ENCODE measurements at regions not wholly inside any gene's neighbourhood (a gene's known extent, or its start where the extent isn't known, plus 50 kb on each side); places are given as distances from the start of the nearest gene placed in this dataset.

GRCh38 chr1:221881805-221882581 lies 140.1 kb upstream of the DUSP10 start:
- TF ChIP-seq CTCF (IDR thresholded peaks at IDR 0.05 in 8 of 11, conservative IDR thresholded peaks at IDR 0.05 in 3 of 11): no peak
- TF ChIP-seq POLR2A (IDR thresholded peaks at IDR 0.05): no peak
- no peak for TF ChIP-seq POLR2AphosphoS5 (IDR thresholded peaks at IDR 0.05)
- H3K27ac ChIP-seq: no peak overlapping the region
- intact Hi-C loops (cut with DNase I; ENCODE audit: low total_unique reads): no loop called here
- no peaks in the 10 kb centered on the region for H3K9me3 ChIP-seq
- no peak overlapping the region for H3K4me3 ChIP-seq
- no peaks in the 10 kb centered on the region for H3K4me1 ChIP-seq
- WGBS, 5 donors: 64 to 85% (median 84%) methylated on average over 5 of the region's 5 CpGs
- no peak for DNase-seq
- H3K36me3 ChIP-seq: no peaks in the 10 kb centered on the region
- H3K27me3 ChIP-seq (replicated peaks in 1 of 7): no peaks in the 10 kb centered on the region

DNA sequence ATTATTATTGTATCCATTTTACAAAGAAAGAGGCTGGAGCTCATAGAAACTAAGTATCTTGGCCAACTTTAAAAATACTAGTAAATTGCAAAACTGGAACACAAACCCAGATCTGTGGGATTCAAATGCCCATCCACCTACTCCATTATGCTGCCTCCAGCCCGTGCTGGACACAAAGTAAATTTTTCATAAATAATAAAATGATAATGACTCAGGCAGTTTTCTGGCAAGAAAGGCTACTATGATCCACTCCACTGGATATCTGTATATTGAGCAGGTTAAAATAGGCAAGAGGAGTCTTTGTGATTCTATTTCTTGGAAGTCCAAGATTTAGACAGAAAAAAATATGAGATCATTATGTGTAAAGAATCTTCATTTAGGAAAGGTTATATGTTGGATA lies 138.3 kb upstream of the DUSP10 start:
- H3K27me3 ChIP-seq (replicated peaks in 1 of 7): no peaks in the 10 kb centered on the region
- intact Hi-C loops (cut with DNase I; ENCODE audit: low total_unique reads): no loop called here
- H3K36me3 ChIP-seq: no peaks in the 10 kb centered on the region
- 61 to 93% (median 75%) methylated on average over 1 of the region's 1 CpG for WGBS, 5 donors
- no peaks in the 10 kb centered on the region for H3K9me3 ChIP-seq
- no peak overlapping the region for H3K4me3 ChIP-seq
- H3K27ac ChIP-seq: no peak overlapping the region
- no peaks in the 10 kb centered on the region for H3K4me1 ChIP-seq
- TF ChIP-seq CTCF (IDR thresholded peaks at IDR 0.05 in 8 of 11, conservative IDR thresholded peaks at IDR 0.05 in 3 of 11): no peak
- TF ChIP-seq POLR2A (IDR thresholded peaks at IDR 0.05): no peak
- no peak for DNase-seq

DNA sequence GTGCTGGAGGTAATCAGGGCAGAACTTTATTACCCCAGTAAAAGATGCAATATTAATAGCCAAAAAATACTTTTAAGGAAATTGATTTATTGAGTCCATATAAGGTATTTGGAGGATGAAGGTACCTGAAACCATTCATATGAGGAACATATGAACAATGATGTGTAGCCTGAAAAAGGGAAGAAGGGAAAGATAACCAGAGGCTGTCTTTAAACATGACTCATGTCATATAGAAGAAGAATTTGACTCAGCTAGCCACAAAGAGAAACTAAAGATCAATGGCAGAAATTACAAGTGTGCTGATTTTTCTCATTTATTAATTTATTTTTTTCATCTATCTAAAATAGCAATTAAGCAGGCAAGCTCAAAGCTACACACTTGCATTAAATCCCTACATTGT lies 136.2 kb upstream of the DUSP10 start:
- Histone ChIP-seq H3K27ac (no peak overlapping the region), H3K4me3 (no peak overlapping the region), H3K27me3 (replicated peaks in 1 of 7) (no peaks in the 10 kb centered on the region), H3K9me3 (no peaks in the 10 kb centered on the region), H3K4me1 (no peaks in the 10 kb centered on the region), H3K36me3 (no peaks in the 10 kb centered on the region)
- intact Hi-C loops (cut with DNase I; ENCODE audit: low total_unique reads): no loop called here
- TF ChIP-seq POLR2AphosphoS5 (IDR thresholded peaks at IDR 0.05): no peak
- no peak for TF ChIP-seq POLR2A (IDR thresholded peaks at IDR 0.05)
- TF ChIP-seq CTCF (IDR thresholded peaks at IDR 0.05 in 8 of 11, conservative IDR thresholded peaks at IDR 0.05 in 3 of 11): no peak
- DNase-seq: no peak

GRCh38 chr1:221877311-221877710 lies 135.4 kb upstream of the DUSP10 start:
- TF ChIP-seq POLR2A (IDR thresholded peaks at IDR 0.05) (no peak), CTCF (IDR thresholded peaks at IDR 0.05 in 8 of 11, conservative IDR thresholded peaks at IDR 0.05 in 3 of 11) (no peak), POLR2AphosphoS5 (IDR thresholded peaks at IDR 0.05) (no peak)
- WGBS, 5 donors: 9 to 41% (median 31%) methylated on average over 2 of the region's 2 CpGs
- Histone ChIP-seq H3K4me3 (no peak overlapping the region), H3K4me1 (no peaks in the 10 kb centered on the region), H3K9me3 (no peaks in the 10 kb centered on the region), H3K27me3 (replicated peaks in 1 of 7) (no peaks in the 10 kb centered on the region), H3K36me3 (no peaks in the 10 kb centered on the region), H3K27ac (no peak overlapping the region)
- intact Hi-C loops (cut with DNase I; ENCODE audit: low total_unique reads): no loop called here
- DNase-seq: no peak
